ENCODE measurements at regions not wholly inside any gene's neighbourhood (a gene's known extent, or its start where the extent isn't known, plus 50 kb on each side); places are given as distances from the start of the nearest gene placed in this dataset.

DNA sequence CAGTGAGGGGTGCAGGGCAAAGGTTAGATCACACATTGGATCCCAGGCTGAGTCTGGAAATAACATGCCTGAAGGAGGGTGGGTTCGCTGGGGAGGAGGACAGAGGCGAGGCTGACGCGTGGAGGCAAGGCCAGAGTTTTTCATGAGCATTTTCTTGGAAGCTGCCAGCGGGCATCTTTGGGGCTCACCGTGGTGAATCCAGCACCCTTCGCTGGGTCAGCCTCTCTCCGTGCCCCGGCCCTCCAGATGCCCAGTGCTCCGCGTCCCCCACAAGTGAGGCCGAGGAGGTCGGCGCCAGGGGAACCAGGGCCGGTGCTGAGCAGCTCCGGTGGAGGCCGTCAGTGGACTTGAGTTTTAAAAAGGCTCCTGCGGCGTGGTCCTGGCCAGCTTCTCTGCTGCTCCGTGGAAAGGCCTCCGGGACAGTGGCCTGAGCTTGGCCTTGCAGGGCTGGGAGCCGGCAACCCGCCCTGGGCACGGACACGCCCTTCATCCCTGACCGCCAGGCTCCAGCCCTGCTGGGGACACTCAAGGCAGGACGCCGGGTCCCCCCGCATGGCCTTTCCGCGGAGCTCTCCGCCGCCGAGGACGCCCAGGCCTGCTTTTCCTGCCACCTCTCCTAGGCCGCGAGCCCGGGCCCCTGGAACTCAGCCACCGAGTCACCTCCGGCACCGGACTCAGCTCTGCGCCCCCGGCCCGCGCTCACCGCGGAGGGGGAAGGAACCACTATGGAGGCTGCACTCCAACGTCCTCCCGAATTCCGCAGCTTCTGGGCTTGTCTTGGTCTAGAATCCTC is 114.3 kb downstream of the THBS2 start:
- no peak for TF ChIP-seq EZH2 (IDR thresholded peaks at IDR 0.05; ENCODE audit: borderline replicate concordance, insufficient read depth, low read depth, low read length, poor library complexity, severe bottlenecking)
- TF ChIP-seq, protein P1, sequence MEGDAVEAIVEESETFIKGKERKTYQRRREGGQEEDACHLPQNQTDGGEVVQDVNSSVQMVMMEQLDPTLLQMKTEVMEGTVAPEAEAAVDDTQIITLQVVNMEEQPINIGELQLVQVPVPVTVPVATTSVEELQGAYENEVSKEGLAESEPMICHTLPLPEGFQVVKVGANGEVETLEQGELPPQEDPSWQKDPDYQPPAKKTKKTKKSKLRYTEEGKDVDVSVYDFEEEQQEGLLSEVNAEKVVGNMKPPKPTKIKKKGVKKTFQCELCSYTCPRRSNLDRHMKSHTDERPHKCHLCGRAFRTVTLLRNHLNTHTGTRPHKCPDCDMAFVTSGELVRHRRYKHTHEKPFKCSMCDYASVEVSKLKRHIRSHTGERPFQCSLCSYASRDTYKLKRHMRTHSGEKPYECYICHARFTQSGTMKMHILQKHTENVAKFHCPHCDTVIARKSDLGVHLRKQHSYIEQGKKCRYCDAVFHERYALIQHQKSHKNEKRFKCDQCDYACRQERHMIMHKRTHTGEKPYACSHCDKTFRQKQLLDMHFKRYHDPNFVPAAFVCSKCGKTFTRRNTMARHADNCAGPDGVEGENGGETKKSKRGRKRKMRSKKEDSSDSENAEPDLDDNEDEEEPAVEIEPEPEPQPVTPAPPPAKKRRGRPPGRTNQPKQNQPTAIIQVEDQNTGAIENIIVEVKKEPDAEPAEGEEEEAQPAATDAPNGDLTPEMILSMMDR (IDR thresholded peaks at IDR 0.05), result no peak
- H3K27ac ChIP-seq (ENCODE audit: low read length in 2 of 2), result no peak overlapping the region
- ATAC-seq (ENCODE audit: low read depth) (no peak), DNase-seq (no peak)
- peaks cover 0 to 11% (median 0%) of the 10 kb centered on the region in 3 donors for H3K9me3 ChIP-seq (ENCODE audit: control extremely low read depth in 1 of 3, control insufficient read depth in 2 of 3, insufficient read depth in 1 of 3, low read length in 2 of 3)
- H3K4me3 Mint-ChIP-seq, result no peak overlapping the region
- POLR2A ChIA-PET, result no interaction called here
- H3K4me2 ChIP-seq (replicated peaks; ENCODE audit: low read depth, low read length, poor library complexity, severe bottlenecking), result no peak overlapping the region
- no peaks in the 10 kb centered on the region for H3K27me3 Mint-ChIP-seq
- H4K20me1 ChIP-seq (ENCODE audit: control insufficient read depth, insufficient read depth, low read length, poor library complexity, severe bottlenecking), result no peaks in the 10 kb centered on the region
- no peaks in the 10 kb centered on the region for H3K79me2 ChIP-seq (ENCODE audit: control insufficient read depth, insufficient read depth, low read length)
- no peak overlapping the region for H2AFZ ChIP-seq (ENCODE audit: insufficient read depth, low read depth, low read length, poor library complexity, severe bottlenecking)
- intact Hi-C loops (cut with micrococcal nuclease), result no loop called here
- peaks cover 5% of the 10 kb centered on the region for H3K9me3 Mint-ChIP-seq (ENCODE audit: insufficient read depth)
- H3K4me1 ChIP-seq (ENCODE audit: control insufficient read depth in 2 of 2, insufficient read depth in 2 of 2, low read length in 2 of 2), result no peaks in the 10 kb centered on the region
- H3K36me3 ChIP-seq (replicated peaks in 1 of 2; ENCODE audit: control extremely low read depth in 1 of 2, control insufficient read depth in 1 of 2, extremely low read depth in 1 of 2, insufficient read depth in 2 of 2, low read length in 1 of 2), result no peaks in the 10 kb centered on the region
- CTCF ChIA-PET, result no interaction called here
- no peaks in the 10 kb centered on the region for H3K4me1 Mint-ChIP-seq
- peaks cover 0 to 2% (median 0%) of the 10 kb centered on the region in 4 experiments for H3K27me3 ChIP-seq (replicated peaks in 1 of 4; ENCODE audit: control extremely low read depth in 1 of 4, control insufficient read depth in 3 of 4, insufficient read depth in 4 of 4, low read length in 3 of 4)
- 95% methylated on average over 50 of the region's 50 CpGs for WGBS (ENCODE audit: insufficient coverage)
- no peak overlapping the region for H3K9ac ChIP-seq (ENCODE audit: low read length)
- no peak overlapping the region for H3K4me3 ChIP-seq (ENCODE audit: control extremely low read depth in 1 of 5, extremely low read depth in 1 of 5, insufficient read depth in 1 of 5, low read depth in 2 of 5, low read length in 4 of 5)
- H3K27ac Mint-ChIP-seq, result no peak overlapping the region

DNA sequence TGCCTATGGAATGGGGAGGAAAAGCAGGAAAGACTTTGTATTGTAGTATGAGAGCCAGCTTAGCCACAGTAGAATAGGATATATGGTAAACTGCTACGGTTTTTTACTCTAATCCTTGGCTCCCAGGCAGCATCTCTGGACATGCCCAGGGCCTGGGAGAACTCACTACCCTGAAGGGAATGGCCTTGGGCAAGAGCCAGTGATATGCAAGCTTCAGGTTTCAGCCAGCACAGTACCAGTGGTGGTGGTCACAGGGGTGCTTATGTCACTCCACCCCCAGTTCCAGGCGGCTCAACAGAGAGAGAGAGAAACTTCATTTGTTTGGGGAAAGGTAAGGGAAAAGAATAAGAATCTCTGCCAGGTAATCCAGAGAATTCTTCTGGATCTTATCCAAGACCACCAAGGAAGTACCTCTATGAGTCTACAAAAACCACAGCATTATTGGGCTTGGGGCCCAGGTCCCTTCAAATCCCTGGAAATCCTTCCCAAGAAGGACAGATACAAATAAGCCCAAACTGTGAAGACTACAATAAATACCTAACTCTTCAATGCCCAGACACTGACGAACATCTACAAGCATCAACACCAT is 121.2 kb downstream of the THBS2 start:
- CTCF ChIA-PET, result no interaction called here
- Histone ChIP-seq H3K4me2 (replicated peaks; ENCODE audit: low read depth, low read length, poor library complexity, severe bottlenecking) (no peak overlapping the region), H4K20me1 (ENCODE audit: control insufficient read depth, insufficient read depth, low read length, poor library complexity, severe bottlenecking) (no peaks in the 10 kb centered on the region), H3K79me2 (ENCODE audit: control insufficient read depth, insufficient read depth, low read length) (no peaks in the 10 kb centered on the region), H3K4me3 (ENCODE audit: control extremely low read depth in 1 of 5, extremely low read depth in 1 of 5, insufficient read depth in 1 of 5, low read depth in 2 of 5, low read length in 4 of 5) (no peak overlapping the region), H3K9me3 (ENCODE audit: control extremely low read depth in 1 of 3, control insufficient read depth in 2 of 3, insufficient read depth in 1 of 3, low read length in 2 of 3) (peaks cover 0 to 6% (median 0%) of the 10 kb centered on the region in 3 donors), H3K27ac (ENCODE audit: low read length in 2 of 2) (no peak overlapping the region), H3K27me3 (replicated peaks in 1 of 4; ENCODE audit: control extremely low read depth in 1 of 4, control insufficient read depth in 3 of 4, insufficient read depth in 4 of 4, low read length in 3 of 4) (no peaks in the 10 kb centered on the region), H3K4me1 (ENCODE audit: control insufficient read depth in 2 of 2, insufficient read depth in 2 of 2, low read length in 2 of 2) (no peaks in the 10 kb centered on the region), H3K9ac (ENCODE audit: low read length) (no peak overlapping the region), H2AFZ (ENCODE audit: insufficient read depth, low read depth, low read length, poor library complexity, severe bottlenecking) (no peak overlapping the region), H3K36me3 (replicated peaks in 1 of 2; ENCODE audit: control extremely low read depth in 1 of 2, control insufficient read depth in 1 of 2, extremely low read depth in 1 of 2, insufficient read depth in 2 of 2, low read length in 1 of 2) (no peaks in the 10 kb centered on the region)
- Mint-ChIP-seq H3K27ac (no peak overlapping the region), H3K27me3 (no peaks in the 10 kb centered on the region), H3K4me3 (no peak overlapping the region), H3K4me1 (no peaks in the 10 kb centered on the region), H3K9me3 (ENCODE audit: insufficient read depth) (peaks cover 2% of the 10 kb centered on the region)
- ATAC-seq (ENCODE audit: low read depth) (no peak), DNase-seq (no peak)
- TF ChIP-seq EZH2 (IDR thresholded peaks at IDR 0.05; ENCODE audit: borderline replicate concordance, insufficient read depth, low read depth, low read length, poor library complexity, severe bottlenecking), result no peak
- TF ChIP-seq, protein P1 (IDR thresholded peaks at IDR 0.05), result no peak
- intact Hi-C loops (cut with micrococcal nuclease), result no loop called here
- POLR2A ChIA-PET, result no interaction called here
- WGBS (ENCODE audit: insufficient coverage), result 85% methylated on average over 3 of the region's 3 CpGs

Data from B cell (primary cell).